ENCODE measurements at regions not wholly inside any gene's neighbourhood (a gene's known extent, or its start where the extent isn't known, plus 50 kb on each side); places are given as distances from the start of the nearest gene placed in this dataset.

DNA sequence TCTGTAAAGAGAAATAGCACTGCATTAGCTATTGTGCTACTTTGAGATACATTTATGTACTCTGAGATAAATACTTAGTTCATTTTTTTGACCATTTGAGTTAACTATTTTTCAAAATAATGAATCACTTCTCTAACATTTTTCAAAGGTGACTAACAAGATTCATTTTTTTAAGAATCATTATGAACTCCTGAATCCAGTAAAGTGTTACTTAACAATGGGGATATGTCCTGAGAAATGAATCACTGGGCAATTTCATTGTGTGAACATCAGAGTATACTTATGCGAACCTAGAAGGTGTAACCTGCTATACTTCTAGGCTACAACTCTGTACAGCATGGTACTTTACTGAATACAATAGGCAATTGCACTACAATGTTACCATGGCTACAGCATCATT lies 355.8 kb downstream of the ARL6IP6 start:
- TF ChIP-seq, protein P1, sequence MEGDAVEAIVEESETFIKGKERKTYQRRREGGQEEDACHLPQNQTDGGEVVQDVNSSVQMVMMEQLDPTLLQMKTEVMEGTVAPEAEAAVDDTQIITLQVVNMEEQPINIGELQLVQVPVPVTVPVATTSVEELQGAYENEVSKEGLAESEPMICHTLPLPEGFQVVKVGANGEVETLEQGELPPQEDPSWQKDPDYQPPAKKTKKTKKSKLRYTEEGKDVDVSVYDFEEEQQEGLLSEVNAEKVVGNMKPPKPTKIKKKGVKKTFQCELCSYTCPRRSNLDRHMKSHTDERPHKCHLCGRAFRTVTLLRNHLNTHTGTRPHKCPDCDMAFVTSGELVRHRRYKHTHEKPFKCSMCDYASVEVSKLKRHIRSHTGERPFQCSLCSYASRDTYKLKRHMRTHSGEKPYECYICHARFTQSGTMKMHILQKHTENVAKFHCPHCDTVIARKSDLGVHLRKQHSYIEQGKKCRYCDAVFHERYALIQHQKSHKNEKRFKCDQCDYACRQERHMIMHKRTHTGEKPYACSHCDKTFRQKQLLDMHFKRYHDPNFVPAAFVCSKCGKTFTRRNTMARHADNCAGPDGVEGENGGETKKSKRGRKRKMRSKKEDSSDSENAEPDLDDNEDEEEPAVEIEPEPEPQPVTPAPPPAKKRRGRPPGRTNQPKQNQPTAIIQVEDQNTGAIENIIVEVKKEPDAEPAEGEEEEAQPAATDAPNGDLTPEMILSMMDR (IDR thresholded peaks at IDR 0.05): no peak
- no peak for TF ChIP-seq POLR2A (IDR thresholded peaks at IDR 0.05)
